ENCODE measurements at regions not wholly inside any gene's neighbourhood (a gene's known extent, or its start where the extent isn't known, plus 50 kb on each side); places are given as distances from the start of the nearest gene placed in this dataset.

DNA sequence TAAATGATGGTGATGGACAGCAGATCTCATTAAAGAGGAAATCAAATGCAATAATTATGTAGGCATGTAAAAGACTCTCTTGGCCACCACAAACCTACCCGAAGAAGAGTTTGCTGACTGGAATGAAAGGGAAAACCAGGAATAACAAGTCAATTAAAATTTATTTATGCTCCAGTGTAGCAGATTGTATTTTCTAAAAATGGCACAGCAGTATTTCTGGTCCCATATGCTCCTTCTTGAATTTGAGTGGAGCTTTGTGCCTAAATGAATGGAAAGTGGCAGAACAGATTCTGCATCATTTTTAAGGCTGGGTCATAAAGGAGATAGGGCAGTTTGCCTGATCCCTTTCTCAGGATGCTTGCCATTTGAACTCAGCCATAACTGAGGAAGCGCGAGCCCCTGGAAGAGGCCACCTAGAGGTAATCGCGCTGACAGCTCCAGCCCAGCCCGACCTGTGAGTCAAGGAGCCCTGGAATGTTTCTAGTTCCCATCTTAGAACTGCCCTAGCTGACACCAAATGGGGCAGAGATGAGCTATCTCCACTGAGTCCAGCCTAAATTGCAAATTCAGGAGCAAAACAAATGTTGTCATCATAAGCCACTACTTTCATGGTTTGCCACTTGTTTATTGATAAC, 229.2 kb upstream of the TMTC1 start:
- Histone ChIP-seq H3K4me2 (no peak overlapping the region), H3K9me3 (no peaks in the 10 kb centered on the region), H3K4me3 (no peak overlapping the region), H3K4me1 (no peaks in the 10 kb centered on the region), H3K27ac (no peak overlapping the region)
- CTCF ChIA-PET = no interaction called here
- TF ChIP-seq KDM1A (IDR thresholded peaks at IDR 0.05; ENCODE audit: low read depth) (no peak), JUN (IDR thresholded peaks at IDR 0.05) (no peak)
- TF ChIP-seq, protein P1, sequence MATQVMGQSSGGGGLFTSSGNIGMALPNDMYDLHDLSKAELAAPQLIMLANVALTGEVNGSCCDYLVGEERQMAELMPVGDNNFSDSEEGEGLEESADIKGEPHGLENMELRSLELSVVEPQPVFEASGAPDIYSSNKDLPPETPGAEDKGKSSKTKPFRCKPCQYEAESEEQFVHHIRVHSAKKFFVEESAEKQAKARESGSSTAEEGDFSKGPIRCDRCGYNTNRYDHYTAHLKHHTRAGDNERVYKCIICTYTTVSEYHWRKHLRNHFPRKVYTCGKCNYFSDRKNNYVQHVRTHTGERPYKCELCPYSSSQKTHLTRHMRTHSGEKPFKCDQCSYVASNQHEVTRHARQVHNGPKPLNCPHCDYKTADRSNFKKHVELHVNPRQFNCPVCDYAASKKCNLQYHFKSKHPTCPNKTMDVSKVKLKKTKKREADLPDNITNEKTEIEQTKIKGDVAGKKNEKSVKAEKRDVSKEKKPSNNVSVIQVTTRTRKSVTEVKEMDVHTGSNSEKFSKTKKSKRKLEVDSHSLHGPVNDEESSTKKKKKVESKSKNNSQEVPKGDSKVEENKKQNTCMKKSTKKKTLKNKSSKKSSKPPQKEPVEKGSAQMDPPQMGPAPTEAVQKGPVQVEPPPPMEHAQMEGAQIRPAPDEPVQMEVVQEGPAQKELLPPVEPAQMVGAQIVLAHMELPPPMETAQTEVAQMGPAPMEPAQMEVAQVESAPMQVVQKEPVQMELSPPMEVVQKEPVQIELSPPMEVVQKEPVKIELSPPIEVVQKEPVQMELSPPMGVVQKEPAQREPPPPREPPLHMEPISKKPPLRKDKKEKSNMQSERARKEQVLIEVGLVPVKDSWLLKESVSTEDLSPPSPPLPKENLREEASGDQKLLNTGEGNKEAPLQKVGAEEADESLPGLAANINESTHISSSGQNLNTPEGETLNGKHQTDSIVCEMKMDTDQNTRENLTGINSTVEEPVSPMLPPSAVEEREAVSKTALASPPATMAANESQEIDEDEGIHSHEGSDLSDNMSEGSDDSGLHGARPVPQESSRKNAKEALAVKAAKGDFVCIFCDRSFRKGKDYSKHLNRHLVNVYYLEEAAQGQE (IDR thresholded peaks at IDR 0.05) = no peak
- ATAC-seq (no peak), FAIRE-seq (no peak), DNase-seq (ENCODE audit: low read depth in 1 of 2, low spot score in 1 of 2) (no peak)
- 7% methylated on average over 6 of the region's 6 CpGs for WGBS (ENCODE audit: missing lambda C conversion rate)
- POLR2A ChIA-PET = no interaction called here

DNA sequence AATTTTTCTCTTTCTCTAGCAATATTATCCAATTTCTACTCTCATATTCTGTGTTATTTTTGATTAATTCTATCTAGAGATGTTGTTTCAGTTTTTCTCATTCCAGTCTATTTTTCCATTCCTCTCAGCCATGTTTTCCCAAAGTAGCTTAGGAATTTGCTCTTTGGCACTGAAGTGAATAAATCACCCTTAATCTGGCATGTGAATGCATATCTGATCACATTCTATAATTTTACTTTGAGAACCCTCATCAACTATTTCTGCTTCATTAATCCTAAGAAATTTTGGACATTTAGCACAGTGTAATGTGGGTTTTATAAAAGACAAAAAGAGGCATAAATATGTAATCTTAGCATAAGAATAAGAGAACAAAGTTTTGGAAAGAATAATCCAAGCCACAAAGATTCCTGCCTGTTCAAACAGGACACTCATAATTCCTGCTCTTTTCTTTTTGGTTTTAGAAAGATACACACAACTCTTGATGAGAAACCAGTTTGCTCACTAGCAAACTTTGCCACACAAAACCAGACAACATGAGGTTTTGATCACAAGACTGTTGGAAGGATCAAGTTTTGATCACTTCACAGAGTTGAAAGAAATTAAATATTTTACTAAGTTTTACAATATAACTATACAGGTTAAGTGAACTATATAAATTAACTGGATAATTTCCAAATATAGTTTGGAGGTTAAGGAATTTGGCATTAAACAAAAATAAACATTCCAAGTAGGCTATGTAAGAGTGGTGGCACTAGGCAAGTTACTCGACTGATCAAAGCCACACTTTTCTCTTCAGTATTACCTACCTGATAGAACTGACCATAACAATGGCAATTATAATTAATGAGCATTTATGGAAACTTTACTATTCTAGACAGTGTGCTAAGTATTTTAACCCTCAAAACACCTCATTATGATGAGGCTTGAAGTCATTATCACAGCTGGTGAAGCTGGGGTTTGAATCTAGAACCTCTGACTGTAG, 226.6 kb upstream of the TMTC1 start:
- 2% methylated on average over 1 of the region's 1 CpG for WGBS (ENCODE audit: missing lambda C conversion rate)
- no peak for FAIRE-seq
- no peak overlapping the region for H3K4me2 ChIP-seq
- no peak overlapping the region for H3K4me3 ChIP-seq
- H3K4me1 ChIP-seq = no peaks in the 10 kb centered on the region
- TF ChIP-seq ZC3H11A (IDR thresholded peaks at IDR 0.05) (no peak), RNF2 (IDR thresholded peaks at IDR 0.05; ENCODE audit: borderline replicate concordance, low read depth) (no peak), HOXA7 (CRISPR knock-in tag; IDR thresholded peaks at IDR 0.05) (no peak), POLR2A (IDR thresholded peaks at IDR 0.05; ENCODE audit: low read length) (no peak), BCL3 (IDR thresholded peaks at IDR 0.05) (no peak), JUNB (IDR thresholded peaks at IDR 0.05) (no peak), CBX2 (IDR thresholded peaks at IDR 0.05; ENCODE audit: borderline replicate concordance, low read depth) (no peak), HOXB13 (CRISPR knock-in tag; IDR thresholded peaks at IDR 0.05; ENCODE audit: low read depth) (no peak), RCOR1 (IDR thresholded peaks at IDR 0.05; ENCODE audit: low read depth, low read length) (no peak), FOSL2 (IDR thresholded peaks at IDR 0.05) (no peak), FOSL2 (CRISPR knock-in tag; IDR thresholded peaks at IDR 0.05) (no peak), CEBPB (IDR thresholded peaks at IDR 0.05) (no peak), PBX3 (IDR thresholded peaks at IDR 0.05) (no peak), NFE2L2 (conservative IDR thresholded peaks at IDR 0.05; ENCODE audit: low read length) (no peak), BHLHE40 (IDR thresholded peaks at IDR 0.05; ENCODE audit: low read depth, low read length) (no peak), ZNF302 (CRISPR knock-in tag; IDR thresholded peaks at IDR 0.05) (no peak), EP300 (IDR thresholded peaks at IDR 0.05) (no peak), TP53 (CRISPR knock-in tag; IDR thresholded peaks at IDR 0.05) (no peak)
- TF ChIP-seq, protein P2, sequence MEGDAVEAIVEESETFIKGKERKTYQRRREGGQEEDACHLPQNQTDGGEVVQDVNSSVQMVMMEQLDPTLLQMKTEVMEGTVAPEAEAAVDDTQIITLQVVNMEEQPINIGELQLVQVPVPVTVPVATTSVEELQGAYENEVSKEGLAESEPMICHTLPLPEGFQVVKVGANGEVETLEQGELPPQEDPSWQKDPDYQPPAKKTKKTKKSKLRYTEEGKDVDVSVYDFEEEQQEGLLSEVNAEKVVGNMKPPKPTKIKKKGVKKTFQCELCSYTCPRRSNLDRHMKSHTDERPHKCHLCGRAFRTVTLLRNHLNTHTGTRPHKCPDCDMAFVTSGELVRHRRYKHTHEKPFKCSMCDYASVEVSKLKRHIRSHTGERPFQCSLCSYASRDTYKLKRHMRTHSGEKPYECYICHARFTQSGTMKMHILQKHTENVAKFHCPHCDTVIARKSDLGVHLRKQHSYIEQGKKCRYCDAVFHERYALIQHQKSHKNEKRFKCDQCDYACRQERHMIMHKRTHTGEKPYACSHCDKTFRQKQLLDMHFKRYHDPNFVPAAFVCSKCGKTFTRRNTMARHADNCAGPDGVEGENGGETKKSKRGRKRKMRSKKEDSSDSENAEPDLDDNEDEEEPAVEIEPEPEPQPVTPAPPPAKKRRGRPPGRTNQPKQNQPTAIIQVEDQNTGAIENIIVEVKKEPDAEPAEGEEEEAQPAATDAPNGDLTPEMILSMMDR (IDR thresholded peaks at IDR 0.05) = no peak
- TF ChIP-seq, protein P3, sequence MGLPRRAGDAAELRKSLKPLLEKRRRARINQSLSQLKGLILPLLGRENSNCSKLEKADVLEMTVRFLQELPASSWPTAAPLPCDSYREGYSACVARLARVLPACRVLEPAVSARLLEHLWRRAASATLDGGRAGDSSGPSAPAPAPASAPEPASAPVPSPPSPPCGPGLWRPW (IDR thresholded peaks at IDR 0.05) = no peak
- TF ChIP-seq, protein P4, sequence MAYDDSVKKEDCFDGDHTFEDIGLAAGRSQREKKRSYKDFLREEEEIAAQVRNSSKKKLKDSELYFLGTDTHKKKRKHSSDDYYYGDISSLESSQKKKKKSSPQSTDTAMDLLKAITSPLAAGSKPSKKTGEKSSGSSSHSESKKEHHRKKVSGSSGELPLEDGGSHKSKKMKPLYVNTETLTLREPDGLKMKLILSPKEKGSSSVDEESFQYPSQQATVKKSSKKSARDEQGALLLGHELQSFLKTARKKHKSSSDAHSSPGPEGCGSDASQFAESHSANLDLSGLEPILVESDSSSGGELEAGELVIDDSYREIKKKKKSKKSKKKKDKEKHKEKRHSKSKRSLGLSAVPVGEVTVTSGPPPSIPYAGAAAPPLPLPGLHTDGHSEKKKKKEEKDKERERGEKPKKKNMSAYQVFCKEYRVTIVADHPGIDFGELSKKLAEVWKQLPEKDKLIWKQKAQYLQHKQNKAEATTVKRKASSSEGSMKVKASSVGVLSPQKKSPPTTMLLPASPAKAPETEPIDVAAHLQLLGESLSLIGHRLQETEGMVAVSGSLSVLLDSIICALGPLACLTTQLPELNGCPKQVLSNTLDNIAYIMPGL (CRISPR knock-in tag; IDR thresholded peaks at IDR 0.05; ENCODE audit: borderline replicate concordance) = no peak
- ChIA-PET CTCF (no interaction called here), POLR2A (no interaction called here)
- no peak for DNase-seq (ENCODE audit: low read depth in 1 of 2, low spot score in 1 of 2)
- ATAC-seq = no peak
- H3K9me3 ChIP-seq = no peaks in the 10 kb centered on the region
- no peak overlapping the region for H3K27ac ChIP-seq

Data from A549 (cell line).